ENCODE measurements at regions not wholly inside any gene's neighbourhood (a gene's known extent, or its start where the extent isn't known, plus 50 kb on each side); places are given as distances from the start of the nearest gene placed in this dataset.
"Not testable (repeated sequence)": the region's sequence is repeated elsewhere in the genome, so short reads cannot be mapped to it uniquely, and the experiment has no call there.

GRCh38 chr6:4366635-4367395 lies 231.4 kb upstream of the ECI2 start:
- no peak for DNase-seq

DNA sequence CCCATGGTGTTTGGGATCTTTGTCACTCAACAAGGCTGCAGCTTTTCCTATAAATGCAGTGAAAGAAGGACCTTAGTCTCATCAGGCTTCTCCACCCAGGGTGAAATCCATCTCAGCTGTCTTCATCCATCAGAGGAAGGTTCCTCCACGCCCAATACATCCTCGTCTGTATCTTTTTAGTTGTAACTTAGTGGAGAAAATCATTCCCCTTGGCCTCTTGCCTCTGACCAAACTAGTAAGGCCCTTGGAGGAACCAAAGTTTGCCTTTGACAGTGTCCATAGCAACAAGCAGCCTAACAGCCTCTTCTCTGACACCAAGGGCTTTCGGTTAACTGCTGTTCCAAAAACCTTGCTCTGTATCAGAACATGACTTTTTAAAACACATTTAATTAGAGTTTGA lies 230.3 kb upstream of the ECI2 start:
- no peak for DNase-seq

DNA sequence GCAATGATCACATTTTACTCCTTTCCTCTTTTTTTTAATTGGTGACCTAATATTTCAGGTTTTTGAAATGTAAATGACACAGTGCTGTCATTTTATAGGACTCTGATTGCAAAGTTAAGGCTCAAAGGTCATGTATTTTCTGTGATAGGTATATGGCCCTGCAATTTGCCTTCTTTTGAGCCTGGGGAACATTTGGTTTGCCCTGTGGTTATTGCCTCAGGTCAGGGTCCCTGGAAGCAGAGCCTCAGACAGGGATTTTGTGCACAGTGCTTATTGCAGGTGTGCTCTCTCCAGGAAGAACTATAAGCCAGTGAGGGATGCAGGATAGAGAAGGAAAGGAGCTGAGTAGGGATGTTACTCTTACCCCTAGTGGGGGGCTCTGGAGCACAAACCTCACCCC lies 229.3 kb upstream of the ECI2 start:
- no peak for DNase-seq

- DNase-seq: no peak
Measured at GRCh38 chr6:4364172-4364571, 228.8 kb upstream of the ECI2 start.

DNA sequence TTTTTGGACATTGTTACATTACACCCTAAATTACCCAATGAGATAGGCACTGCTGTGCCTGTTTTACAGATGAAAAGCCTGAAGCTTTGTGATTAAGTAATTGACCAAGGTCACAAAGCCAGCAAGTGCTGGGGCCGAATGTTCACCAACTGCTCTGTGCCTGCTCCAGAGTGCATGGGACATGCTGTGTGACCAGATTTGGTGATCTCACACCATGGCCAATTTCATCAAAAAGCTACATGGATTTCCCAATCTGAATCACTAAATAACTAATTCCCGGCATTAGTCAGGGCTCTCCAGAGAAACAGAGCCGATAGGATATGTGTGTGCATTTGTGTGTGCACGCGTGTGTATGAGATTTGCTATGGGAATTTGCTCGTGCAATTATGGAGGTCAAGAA lies 228.3 kb upstream of the ECI2 start:
- DNase-seq: no peak

DNA sequence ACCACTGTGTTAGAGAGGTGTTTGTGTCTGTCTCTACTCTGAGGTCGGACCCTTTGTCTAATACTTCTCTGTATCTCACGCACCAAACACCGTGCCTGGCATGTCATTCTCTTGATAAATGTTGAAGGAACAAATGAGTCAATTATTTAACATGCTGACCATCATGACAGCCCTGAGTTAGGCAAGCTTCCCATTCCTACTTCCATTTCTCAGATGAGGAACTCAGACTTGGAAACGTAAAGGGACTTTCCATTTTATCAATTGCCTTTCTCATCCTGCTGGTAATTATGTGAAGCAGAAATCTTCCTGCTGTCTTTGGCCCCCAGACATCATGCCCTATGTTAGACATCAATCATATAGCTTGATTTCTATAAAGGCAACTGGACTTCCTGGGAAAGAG lies 227.0 kb upstream of the ECI2 start:
- DNase-seq: no peak

DNA sequence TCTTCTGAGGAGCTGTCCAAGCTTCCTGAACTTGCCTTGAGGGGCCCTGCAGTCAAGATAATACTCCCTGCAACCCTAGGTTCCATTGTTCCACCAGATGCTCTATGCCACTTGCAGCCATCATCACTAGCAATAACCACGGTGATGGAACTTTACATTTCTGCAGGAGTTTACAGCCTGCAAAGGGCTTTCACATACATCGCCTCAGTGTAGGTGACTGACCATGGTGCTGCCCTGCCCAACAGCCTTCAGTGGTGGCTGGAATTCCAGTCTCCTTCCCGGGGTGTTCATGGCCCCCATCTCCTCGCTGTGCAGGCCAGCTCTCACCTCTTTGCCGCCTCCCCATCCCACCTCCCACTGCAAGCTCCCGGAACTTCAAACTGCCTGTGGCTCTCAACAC lies 225.5 kb upstream of the ECI2 start:
- no peak for DNase-seq

GRCh38 chr6:4359108-4359730 lies 223.8 kb upstream of the ECI2 start:
- DNase-seq: no peak

- DNase-seq: peak; percentile 3
Measured at GRCh38 chr6:4358414-4359107, 223.2 kb upstream of the ECI2 start.

- DNase-seq: not testable (repeated sequence)
Measured at GRCh38 chr6:4357660-4358152, 222.3 kb upstream of the ECI2 start.

DNA sequence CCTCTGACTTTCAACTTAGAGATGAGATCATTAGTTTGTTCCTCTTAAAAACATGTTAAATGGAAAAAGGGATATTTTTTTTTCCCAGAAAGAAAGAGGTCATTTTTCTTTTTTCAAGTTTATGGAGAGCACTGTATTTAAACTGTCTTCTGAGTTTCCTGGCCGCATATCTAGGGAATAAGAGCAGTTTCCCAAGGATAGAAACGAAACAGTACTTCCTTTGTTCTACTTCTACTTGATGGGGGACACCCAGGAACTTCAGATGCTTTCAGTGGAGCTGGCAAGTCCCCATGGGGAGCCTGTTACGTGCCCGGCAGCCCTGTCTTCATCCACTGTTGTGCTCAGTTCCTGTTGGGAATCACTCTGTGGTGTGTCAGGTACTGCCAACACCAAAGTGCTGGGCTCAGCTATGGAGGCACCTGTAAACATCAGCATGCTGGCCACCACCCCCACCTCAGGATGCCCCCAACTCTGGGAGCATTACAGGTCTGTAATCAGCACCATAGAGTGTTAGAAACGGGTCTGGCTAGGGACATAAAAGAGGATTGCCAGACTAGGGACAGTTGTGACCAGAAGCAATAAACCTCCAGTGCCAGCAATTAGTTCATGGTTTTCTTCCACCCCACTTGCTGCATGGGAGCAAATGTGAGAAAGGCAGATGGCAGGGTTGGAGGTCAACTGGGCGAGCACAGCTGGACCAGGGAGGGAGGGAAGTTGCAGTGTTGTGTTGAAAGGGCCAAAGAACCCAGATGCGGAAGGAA lies 221.7 kb upstream of the ECI2 start:
- DNase-seq: no peak

DNA sequence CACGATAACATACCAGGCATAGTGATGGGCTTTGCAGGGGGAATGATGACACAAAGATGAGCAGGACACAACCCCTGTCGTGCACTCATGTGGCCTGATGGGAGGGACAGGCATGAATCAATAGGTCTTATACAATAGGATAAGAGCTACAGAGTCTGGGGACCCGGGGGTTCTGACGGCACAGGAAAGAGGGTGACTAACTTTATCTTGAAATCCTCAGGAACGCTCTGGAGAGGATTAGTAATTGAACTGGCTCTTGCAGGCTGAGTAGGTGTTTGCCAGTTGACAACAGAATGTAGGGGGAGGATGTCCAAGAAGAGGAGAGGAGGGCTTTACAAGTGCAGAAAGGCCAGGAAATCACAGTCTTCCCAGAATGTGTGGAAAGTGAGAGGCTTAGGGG lies 219.9 kb upstream of the ECI2 start:
- no peak for DNase-seq

DNA sequence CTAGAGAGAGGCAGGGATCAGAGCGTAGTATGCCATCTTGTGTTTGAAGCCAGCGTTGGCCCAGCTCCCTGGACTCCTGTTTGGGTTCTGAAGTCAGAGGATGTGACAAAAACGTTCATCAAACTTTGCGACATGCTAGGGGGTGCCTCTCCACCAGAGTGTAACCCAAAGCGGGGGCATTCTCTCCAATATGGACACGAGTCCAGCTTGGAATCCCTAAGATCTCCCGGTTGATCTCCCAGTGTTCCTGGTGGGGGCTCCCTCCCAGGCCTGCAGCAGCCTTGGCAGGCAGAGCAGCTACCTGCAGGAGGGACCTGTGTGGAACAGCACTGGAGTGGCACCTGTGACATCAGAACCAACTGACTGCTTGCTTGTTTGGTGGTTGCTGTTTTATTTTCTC lies 218.8 kb upstream of the ECI2 start:
- DNase-seq: no peak

GRCh38 chr6:4352731-4353130 lies 217.4 kb upstream of the ECI2 start:
- DNase-seq: no peak

DNA sequence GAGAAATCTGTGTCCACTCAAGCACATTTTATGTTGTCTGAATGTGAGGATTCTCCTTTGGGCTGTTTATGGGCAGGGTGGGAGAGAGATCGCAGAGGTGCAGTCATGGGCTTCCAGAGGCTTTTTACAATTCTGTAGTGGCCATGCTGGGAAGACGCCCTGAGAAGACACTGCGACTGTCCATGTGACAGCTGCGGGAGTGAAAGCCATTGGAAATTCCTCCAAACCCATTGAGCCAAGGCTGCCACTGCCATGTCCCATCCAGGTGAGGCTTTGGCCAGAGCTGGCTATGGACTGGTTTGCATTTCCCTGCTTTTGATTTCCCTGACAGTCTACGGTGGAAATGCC lies 216.9 kb upstream of the ECI2 start:
- DNase-seq: no peak

DNA sequence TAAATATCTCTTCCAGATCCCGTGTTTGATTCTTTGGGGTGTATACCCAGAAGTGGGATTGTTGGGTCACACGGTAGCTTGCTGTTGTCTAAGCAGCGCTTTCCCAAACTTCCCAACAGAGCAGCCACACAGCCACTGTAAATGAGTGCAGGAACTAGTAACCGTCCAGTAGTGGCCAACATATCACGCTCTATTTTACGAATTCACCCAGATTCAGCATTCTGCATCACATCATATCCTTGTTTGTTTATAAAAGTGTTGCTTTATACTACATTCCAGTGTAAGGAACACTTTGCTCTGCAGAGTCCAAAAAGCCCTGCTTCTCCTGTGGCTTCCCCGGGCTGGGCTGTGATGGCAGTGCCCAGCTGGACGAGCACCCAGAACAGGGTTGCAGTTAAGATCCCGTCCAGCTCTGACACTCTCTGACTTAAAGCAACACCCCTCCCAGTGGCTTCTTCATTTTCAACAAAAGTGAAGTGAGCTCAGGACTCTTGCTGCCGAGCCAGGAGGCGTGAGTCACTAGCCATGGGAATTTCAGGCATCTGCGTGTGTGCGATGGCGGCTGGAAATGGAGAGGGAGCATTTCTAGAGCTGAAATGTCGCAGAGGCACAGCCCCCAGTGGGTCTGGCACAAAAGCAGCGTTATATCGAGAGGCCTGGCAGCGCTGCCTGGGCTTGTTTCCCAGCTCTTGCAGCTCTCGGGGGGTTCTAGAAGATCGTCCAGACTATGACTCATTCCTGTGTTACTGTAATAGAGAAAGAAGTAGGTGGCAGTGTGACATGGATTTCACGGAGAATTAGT lies 216.3 kb upstream of the ECI2 start:
- no peak for DNase-seq

DNA sequence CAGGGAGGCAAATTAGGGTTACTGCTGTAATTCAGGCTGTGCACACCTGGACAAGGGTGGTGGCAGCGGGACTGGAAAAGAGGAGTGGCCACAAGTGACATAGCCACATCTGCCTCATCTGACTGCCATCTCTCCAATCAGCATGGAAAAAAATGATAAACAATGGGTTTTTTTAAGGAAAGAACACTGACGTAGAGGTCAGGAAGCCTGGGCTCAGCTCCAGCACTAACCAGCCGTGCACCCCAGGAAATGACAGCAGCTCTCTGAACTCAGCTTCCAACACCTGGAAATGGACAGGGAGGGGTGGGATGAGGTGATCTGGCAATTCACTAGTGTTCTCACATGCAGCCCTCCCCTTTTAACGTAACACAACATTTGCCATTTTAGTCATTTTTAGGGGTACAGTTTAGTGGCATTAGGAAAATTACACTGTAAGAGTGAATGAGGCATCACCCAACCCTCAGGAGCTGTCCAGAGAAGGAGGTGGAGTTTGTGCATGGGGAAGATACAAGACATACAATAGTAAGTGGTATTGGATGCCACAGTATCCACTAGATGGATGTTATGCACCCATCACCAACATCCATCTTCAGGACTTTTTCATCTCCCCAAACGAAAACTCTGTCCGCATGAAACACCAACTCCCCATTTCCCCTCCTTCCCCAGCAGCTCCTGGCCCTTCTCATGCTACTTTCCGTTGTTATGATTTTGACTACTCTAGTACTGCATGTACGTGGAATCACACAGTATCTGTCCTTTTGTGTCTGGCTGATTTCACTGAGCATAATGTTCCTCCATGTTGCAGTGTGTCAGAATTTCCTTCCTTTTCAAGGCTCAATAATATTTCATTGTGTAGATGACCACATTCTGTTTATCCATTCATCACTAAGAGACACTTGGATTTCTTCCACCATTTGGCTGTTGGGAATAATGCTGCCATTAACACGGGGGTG lies 215.5 kb upstream of the ECI2 start:
- DNase-seq: no peak

DNA sequence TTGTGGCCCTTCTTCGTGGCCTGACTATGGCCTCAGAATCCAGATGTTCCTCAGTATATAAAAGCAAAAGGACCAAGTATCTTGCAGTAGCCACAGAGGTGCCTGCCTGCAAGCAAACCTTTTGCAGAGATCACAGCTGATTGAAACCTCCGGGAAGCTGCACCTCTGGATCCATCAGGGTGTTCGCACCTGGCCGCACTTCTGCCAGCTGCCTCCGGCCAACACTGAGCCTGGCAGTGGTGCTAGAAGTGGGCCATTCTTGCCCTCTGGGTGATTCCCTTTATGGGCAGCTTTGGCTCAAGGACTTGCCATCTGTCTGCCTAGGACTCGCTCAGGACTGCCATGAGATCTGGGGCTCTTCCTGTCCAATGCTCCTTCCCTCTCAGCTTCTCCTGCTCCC lies 214.6 kb upstream of the ECI2 start:
- no peak for DNase-seq

GRCh38 chr6:4349323-4349722 lies 213.9 kb upstream of the ECI2 start:
- no peak for DNase-seq

DNA sequence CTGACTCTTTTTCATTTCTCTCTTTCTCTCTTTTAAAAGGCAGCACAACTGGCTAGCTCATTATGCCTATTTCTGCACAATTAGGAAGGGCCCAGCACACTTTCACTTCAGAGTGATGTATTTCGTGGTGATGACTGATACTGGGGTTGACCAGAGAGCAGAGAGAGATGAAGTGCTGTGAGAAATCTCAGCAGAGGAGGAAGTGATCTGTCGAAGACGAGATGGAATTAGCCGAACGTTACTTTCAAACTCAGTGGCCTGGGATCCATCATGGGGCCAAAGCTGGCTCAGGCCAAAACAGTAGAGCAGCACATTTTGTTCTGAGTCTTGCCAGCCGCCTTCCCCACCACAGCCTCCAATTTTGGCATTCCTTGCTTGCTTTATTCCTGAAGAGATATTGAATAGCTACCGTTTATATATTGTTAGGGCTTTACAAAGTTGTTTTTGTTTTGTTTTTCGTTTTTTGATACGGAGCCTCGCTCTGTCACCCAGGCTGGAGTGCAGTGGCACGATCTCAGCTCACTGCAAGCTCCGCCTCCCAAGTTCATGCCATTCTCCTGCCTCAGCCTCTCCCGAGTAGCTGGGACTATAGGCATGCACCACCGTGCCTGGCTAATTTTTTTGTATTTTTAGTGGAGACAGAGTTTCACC lies 213.2 kb upstream of the ECI2 start:
- no peak for DNase-seq

DNA sequence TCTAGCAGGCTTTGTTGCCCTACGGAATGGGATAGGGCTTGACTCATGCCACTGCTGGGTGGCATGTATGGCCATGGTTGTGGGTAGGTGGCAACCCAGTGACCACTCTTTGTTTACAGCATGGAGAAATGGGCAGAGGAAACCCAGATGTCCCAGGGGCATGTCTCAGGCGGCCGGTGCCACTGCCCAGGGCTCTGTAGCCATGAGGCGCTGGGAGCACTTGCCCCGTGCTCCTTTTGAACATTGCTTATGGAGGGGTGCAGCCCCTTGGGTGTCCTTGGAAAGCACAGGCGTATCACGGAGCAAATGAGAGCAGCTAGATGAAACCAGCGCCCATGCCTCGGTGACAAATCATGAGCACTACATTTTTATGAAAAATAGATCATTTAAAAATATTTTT lies 212.5 kb upstream of the ECI2 start:
- no peak for DNase-seq

Data from stimulated activated naive CD4-positive, alpha-beta T cell treated with Interleukin-2 at 50 U/mL for 16 hours (primary cell).